Thyroid gland (tissue), 4 donors: ENCODE measurements at regions not wholly inside any gene's neighbourhood (a gene's known extent, or its start where the extent isn't known, plus 50 kb on each side); places are given as distances from the start of the nearest gene placed in this dataset.

Experiments used
- POLR2A ChIP-seq, 2 donors: fragments of 450-650 bp; IDR thresholded peaks; one replicate each; pipeline ENCODE4 v1.6.1; 2017; ENCODE audit warnings: antibody characterized with exemption in 2 of 2, mild to moderate bottlenecking in 2 of 2, moderate library complexity in 1 of 2
- TF ChIP-seq, protein P1 (sequence below), 6 experiments: fragments of 200-600 bp in 3 of 6; fragments of 450-650 bp in 3 of 6; sonication (generic) in 3 of 6; IDR thresholded peaks; one replicate each; pipeline ENCODE4 v1.5.1; 2016 to 2019; ENCODE audit warnings: antibody characterized with exemption in 6 of 6, mild to moderate bottlenecking in 2 of 6, inconsistent platforms in 1 of 6, moderate library complexity in 1 of 6

DNA sequence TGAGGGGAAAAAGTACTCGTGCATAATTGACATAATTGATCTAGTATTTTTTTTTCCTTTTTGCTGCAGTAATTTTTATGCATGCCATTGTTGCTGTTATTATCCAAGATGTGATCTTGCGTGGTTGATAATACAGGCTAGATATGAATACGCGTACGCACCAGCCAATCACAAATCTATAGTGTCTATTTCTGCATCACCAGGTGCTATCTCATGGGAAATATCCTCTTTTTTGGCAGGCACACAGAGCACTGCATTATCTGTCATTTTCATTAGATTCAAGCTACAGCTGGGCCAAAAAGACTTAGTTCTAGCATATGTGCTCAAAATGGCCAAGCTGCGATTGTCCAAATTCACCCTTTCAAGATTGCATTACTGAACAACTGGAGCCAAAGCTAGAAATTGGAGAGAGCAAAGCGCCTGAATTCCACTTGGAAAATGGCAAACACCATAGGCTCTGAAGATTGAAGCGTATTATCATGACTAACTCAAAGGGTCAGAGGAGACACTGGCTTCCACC, 181.1 kb downstream of the TSHZ3 start:
- TF ChIP-seq, protein P1, sequence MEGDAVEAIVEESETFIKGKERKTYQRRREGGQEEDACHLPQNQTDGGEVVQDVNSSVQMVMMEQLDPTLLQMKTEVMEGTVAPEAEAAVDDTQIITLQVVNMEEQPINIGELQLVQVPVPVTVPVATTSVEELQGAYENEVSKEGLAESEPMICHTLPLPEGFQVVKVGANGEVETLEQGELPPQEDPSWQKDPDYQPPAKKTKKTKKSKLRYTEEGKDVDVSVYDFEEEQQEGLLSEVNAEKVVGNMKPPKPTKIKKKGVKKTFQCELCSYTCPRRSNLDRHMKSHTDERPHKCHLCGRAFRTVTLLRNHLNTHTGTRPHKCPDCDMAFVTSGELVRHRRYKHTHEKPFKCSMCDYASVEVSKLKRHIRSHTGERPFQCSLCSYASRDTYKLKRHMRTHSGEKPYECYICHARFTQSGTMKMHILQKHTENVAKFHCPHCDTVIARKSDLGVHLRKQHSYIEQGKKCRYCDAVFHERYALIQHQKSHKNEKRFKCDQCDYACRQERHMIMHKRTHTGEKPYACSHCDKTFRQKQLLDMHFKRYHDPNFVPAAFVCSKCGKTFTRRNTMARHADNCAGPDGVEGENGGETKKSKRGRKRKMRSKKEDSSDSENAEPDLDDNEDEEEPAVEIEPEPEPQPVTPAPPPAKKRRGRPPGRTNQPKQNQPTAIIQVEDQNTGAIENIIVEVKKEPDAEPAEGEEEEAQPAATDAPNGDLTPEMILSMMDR (IDR thresholded peaks at IDR 0.05): no peak
- TF ChIP-seq POLR2A (IDR thresholded peaks at IDR 0.05): no peak
